OCI-LY7 (cell line): ENCODE measurements at regions not wholly inside any gene's neighbourhood (a gene's known extent, or its start where the extent isn't known, plus 50 kb on each side); places are given as distances from the start of the nearest gene placed in this dataset.

Experiments
- EZH2phosphoT487 ChIP-seq: fragments of 200-600 bp; sonication (generic); IDR thresholded peaks from 2 replicates; pipeline ENCODE4 v1.6.1; 2018; ENCODE audit warnings: low read depth, borderline replicate concordance, mild to moderate bottlenecking, mixed run types, antibody characterized with exemption, low read length, moderate library complexity, mixed read lengths
- TF ChIP-seq, protein P1 (sequence below): fragments of 200-600 bp; sonication (generic); conservative IDR thresholded peaks from 2 replicates; pipeline ENCODE4 v1.5.1; 2014; ENCODE audit warnings: mild to moderate bottlenecking, antibody characterized with exemption, low read length, moderate library complexity, mixed read lengths

DNA sequence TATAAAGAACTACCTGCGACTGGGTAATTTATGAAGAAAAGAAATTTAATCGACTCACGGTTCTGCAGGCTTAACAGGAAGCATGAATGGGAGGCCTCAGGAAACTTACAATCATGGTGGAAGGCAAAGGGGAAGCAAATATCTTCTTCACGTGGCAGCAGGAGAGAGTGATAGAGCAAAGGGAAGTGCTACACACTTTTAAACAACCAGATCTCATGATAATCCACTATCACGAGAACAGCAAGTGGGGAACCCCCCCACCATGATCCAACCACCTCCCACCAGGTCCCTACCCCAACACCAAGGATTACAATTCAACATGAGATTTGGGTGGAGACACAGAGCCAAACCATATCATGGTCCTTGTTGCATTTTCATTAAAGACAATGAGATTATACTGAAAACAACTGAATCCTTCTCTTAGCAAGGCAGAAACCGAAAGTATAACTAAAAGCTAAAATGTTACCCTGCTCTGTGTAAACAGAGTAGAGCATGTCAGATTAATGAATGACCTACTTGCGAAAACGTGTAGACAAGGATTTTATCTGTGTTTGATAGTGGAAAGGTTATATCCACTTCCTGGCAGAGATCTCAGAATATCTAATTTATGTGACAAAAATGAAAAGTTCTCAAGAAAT, 60.1 kb upstream of the RBBP8 start:
- TF ChIP-seq, protein P1, sequence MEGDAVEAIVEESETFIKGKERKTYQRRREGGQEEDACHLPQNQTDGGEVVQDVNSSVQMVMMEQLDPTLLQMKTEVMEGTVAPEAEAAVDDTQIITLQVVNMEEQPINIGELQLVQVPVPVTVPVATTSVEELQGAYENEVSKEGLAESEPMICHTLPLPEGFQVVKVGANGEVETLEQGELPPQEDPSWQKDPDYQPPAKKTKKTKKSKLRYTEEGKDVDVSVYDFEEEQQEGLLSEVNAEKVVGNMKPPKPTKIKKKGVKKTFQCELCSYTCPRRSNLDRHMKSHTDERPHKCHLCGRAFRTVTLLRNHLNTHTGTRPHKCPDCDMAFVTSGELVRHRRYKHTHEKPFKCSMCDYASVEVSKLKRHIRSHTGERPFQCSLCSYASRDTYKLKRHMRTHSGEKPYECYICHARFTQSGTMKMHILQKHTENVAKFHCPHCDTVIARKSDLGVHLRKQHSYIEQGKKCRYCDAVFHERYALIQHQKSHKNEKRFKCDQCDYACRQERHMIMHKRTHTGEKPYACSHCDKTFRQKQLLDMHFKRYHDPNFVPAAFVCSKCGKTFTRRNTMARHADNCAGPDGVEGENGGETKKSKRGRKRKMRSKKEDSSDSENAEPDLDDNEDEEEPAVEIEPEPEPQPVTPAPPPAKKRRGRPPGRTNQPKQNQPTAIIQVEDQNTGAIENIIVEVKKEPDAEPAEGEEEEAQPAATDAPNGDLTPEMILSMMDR: no peak
- no peak for TF ChIP-seq EZH2phosphoT487
